C4-2B (cell line): ENCODE measurements at regions not wholly inside any gene's neighbourhood (a gene's known extent, or its start where the extent isn't known, plus 50 kb on each side); places are given as distances from the start of the nearest gene placed in this dataset.

Source experiments
- ZFX ChIP-seq: fragments of 450-650 bp; IDR thresholded peaks from 2 replicates; pipeline ENCODE4 v1.6.1; 2017
- TF ChIP-seq, protein P1 (sequence below): fragments of 450-650 bp; conservative IDR thresholded peaks from 2 replicates; pipeline ENCODE4 v1.5.1; 2017; ENCODE audit warnings: mild to moderate bottlenecking

DNA sequence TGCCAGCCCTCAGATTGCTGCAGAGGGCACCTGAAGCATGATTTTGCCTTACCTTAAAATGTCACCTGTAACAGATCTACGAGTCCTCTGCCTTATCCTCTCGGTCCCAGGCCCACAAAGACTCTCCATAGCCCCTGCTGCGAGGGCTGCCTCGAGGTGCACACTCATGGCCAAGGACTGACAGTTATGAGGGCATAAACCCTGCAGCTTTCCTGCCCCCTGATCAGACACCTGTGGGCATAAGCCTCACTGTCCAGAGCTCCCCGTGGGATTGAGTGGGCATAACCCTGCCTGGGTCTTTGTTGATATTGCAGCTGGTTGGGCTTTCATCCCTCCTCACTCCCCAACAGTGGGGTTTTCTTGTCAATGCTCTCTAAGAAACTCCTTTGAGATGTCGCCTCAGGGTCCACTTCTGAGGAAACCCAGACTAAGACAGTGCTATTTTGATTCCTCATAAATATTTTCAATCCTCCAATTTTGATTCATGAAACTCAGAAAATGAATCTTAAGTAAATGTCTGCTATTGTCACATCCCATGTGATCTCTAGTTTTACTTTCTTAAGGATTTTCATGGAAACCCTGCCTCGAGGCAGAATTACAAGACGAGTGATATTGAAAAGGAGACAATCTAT lies 108.5 kb upstream of the NCK2 start:
- TF ChIP-seq, protein P1, sequence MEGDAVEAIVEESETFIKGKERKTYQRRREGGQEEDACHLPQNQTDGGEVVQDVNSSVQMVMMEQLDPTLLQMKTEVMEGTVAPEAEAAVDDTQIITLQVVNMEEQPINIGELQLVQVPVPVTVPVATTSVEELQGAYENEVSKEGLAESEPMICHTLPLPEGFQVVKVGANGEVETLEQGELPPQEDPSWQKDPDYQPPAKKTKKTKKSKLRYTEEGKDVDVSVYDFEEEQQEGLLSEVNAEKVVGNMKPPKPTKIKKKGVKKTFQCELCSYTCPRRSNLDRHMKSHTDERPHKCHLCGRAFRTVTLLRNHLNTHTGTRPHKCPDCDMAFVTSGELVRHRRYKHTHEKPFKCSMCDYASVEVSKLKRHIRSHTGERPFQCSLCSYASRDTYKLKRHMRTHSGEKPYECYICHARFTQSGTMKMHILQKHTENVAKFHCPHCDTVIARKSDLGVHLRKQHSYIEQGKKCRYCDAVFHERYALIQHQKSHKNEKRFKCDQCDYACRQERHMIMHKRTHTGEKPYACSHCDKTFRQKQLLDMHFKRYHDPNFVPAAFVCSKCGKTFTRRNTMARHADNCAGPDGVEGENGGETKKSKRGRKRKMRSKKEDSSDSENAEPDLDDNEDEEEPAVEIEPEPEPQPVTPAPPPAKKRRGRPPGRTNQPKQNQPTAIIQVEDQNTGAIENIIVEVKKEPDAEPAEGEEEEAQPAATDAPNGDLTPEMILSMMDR: no peak
- no peak for TF ChIP-seq ZFX
